GM19395 (cell line): ENCODE measurements at regions not wholly inside any gene's neighbourhood (a gene's known extent, or its start where the extent isn't known, plus 50 kb on each side); places are given as distances from the start of the nearest gene placed in this dataset.

Experiments
- ATAC-seq: cut with Tn5 transposase; IDR thresholded peaks from one replicate; pipeline ENCODE4 v1.9.1; 2021; ENCODE audit warnings: mild to moderate bottlenecking, moderate library complexity; ENCODE audit not compliant: unreplicated experiment

- ATAC-seq: no peak
Observed at GRCh38 chr10:94180576-94180975, 182.2 kb downstream of the NOC3L start.

- ATAC-seq: no peak
Observed at GRCh38 chr10:94183666-94184264, 179.0 kb downstream of the NOC3L start.

GRCh38 chr10:94186722-94187121, 176.0 kb downstream of the NOC3L start:
- no peak for ATAC-seq

- no peak for ATAC-seq
Observed at GRCh38 chr10:94192333-94192732, 170.4 kb downstream of the NOC3L start.

- no peak for ATAC-seq
Observed at GRCh38 chr10:94192974-94193373, 169.8 kb downstream of the NOC3L start.

GRCh38 chr10:94193466-94193924, 169.2 kb downstream of the NOC3L start:
- no peak for ATAC-seq

GRCh38 chr10:94194256-94194655, 168.5 kb downstream of the NOC3L start:
- no peak for ATAC-seq

GRCh38 chr10:94197241-94197640, 165.5 kb downstream of the NOC3L start:
- ATAC-seq: no peak

GRCh38 chr10:94198324-94198723, 164.4 kb downstream of the NOC3L start:
- no peak for ATAC-seq

- ATAC-seq: no peak
Observed at GRCh38 chr10:94199565-94199964, 163.2 kb downstream of the NOC3L start.

GRCh38 chr10:94200146-94200837, 162.4 kb downstream of the NOC3L start:
- no peak for ATAC-seq

GRCh38 chr10:94205396-94205831, 157.3 kb downstream of the NOC3L start:
- ATAC-seq: no peak

GRCh38 chr10:94206176-94206575, 156.6 kb downstream of the NOC3L start:
- no peak for ATAC-seq

- ATAC-seq: no peak
Observed at GRCh38 chr10:94208315-94208714, 154.4 kb downstream of the NOC3L start.

GRCh38 chr10:94210440-94211168, 152.1 kb downstream of the NOC3L start:
- ATAC-seq: no peak

GRCh38 chr10:94211169-94211510, 151.6 kb downstream of the NOC3L start:
- no peak for ATAC-seq

GRCh38 chr10:94213001-94213530, 149.7 kb downstream of the NOC3L start:
- ATAC-seq: no peak

- ATAC-seq: no peak
Observed at GRCh38 chr10:94213980-94214379, 148.8 kb downstream of the NOC3L start.

GRCh38 chr10:94214481-94214893, 148.3 kb downstream of the NOC3L start:
- no peak for ATAC-seq

- ATAC-seq: no peak
Observed at GRCh38 chr10:94216201-94216600, 146.5 kb downstream of the NOC3L start.

- ATAC-seq: no peak
Observed at GRCh38 chr10:94217411-94217810, 145.3 kb downstream of the NOC3L start.
